Lower lobe of right lung (tissue), 2 donors: ENCODE measurements at regions not wholly inside any gene's neighbourhood (a gene's known extent, or its start where the extent isn't known, plus 50 kb on each side); places are given as distances from the start of the nearest gene placed in this dataset.

Source experiments
- ATAC-seq, 2 donors: fragments of 200-7000 bp; cut with Tn5 transposase; one replicate each; pipeline ENCODE4 v1.9.1; 2020 to 2022; ENCODE audit warnings: mild to moderate bottlenecking in 2 of 2, moderate library complexity in 2 of 2
- DNase-seq: peaks from one replicate; pipeline ENCODE4 v3.0.0-alpha.2; 2020
- H3K27ac ChIP-seq: fragments of 200-600 bp; one replicate; pipeline ENCODE4 v1.8.0; 2022
- H3K27me3 ChIP-seq: fragments of 200-600 bp; one replicate; pipeline ENCODE4 v1.8.0; 2022; ENCODE audit warnings: low read depth
- H3K36me3 ChIP-seq: fragments of 200-600 bp; one replicate; pipeline ENCODE4 v1.8.0; 2022; ENCODE audit warnings: mild to moderate bottlenecking
- H3K4me1 ChIP-seq: fragments of 200-600 bp; one replicate; pipeline ENCODE4 v1.8.0; 2022
- H3K4me3 ChIP-seq: fragments of 200-600 bp; one replicate; pipeline ENCODE4 v1.8.0; 2022; ENCODE audit warnings: mild to moderate bottlenecking
- H3K9me3 ChIP-seq: fragments of 200-600 bp; one replicate; pipeline ENCODE4 v1.8.0; 2022
- intact Hi-C: fragments of 100-400 bp; cut with DNase I; formaldehyde crosslinking; loops from one replicate; pipeline ENCODE4 v1.11.0; 2022
- TF ChIP-seq, protein P1 (sequence below): fragments of 200-600 bp; IDR thresholded peaks from one replicate; pipeline ENCODE4 v1.8.0; 2022; ENCODE audit warnings: antibody characterized with exemption, mild to moderate bottlenecking
- donor health status: DM: no; HTN: yes; CAD: no; lungs with severe emphysema.

DNA sequence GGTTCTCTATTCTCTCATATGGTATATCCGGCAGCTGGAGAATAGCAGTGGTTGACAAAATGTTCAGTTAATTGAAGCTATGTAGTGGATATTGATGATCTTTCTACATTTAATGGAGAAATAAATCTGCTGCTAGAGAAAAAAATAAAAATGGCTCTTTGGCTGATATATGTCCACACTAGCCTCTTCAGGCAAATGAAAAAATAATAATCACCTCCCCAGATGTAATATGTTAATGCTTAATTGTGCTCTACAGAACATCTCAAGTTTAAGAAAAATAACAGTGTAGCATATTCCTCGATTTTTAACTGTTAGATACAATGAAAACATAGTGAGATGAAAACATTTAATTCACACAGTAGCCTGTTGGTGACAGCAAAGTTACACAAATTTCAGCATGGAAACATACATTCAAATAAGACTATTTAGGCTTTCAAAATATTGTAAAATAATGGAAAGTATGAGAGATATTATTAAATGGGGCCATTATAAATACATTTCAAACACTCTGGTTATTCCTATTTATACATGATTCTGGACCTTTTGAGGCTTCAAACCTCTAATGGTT, 543.0 kb downstream of the MAT2B start:
- TF ChIP-seq, protein P1, sequence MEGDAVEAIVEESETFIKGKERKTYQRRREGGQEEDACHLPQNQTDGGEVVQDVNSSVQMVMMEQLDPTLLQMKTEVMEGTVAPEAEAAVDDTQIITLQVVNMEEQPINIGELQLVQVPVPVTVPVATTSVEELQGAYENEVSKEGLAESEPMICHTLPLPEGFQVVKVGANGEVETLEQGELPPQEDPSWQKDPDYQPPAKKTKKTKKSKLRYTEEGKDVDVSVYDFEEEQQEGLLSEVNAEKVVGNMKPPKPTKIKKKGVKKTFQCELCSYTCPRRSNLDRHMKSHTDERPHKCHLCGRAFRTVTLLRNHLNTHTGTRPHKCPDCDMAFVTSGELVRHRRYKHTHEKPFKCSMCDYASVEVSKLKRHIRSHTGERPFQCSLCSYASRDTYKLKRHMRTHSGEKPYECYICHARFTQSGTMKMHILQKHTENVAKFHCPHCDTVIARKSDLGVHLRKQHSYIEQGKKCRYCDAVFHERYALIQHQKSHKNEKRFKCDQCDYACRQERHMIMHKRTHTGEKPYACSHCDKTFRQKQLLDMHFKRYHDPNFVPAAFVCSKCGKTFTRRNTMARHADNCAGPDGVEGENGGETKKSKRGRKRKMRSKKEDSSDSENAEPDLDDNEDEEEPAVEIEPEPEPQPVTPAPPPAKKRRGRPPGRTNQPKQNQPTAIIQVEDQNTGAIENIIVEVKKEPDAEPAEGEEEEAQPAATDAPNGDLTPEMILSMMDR: no peak
- Histone ChIP-seq H3K4me1 (no peaks in the 10 kb centered on the region), H3K4me3 (no peak overlapping the region), H3K36me3 (no peaks in the 10 kb centered on the region), H3K27ac (no peak overlapping the region), H3K27me3 (no peaks in the 10 kb centered on the region), H3K9me3 (no peaks in the 10 kb centered on the region)
- no peak for ATAC-seq
- DNase-seq: no peak
- intact Hi-C loops: no loop called here

DNA sequence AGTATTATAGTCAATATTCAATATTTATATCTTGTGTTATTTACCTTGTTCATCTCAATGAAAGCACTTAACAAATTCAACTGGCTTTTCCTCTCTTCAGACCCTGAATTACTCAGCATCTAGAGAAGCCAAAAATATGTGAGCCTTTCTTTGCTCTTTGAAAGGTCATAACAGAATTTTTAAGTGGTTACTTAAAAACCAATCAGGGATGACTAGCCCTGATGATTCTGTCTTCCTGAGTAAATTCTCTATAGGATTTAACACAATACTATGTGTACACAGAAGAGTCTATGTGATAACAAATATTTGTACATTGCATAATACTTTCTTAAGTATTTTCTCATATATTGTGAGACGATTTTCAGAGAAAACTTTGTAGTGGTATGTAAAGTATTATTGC, 546.3 kb downstream of the MAT2B start:
- ATAC-seq (no peak), DNase-seq (no peak)
- no peaks in the 10 kb centered on the region for H3K27me3 ChIP-seq
- no peaks in the 10 kb centered on the region for H3K4me1 ChIP-seq
- H3K4me3 ChIP-seq: no peak overlapping the region
- intact Hi-C loops: no loop called here
- H3K9me3 ChIP-seq: no peaks in the 10 kb centered on the region
- no peaks in the 10 kb centered on the region for H3K36me3 ChIP-seq
- TF ChIP-seq, protein P1: no peak
- H3K27ac ChIP-seq: no peak overlapping the region

DNA sequence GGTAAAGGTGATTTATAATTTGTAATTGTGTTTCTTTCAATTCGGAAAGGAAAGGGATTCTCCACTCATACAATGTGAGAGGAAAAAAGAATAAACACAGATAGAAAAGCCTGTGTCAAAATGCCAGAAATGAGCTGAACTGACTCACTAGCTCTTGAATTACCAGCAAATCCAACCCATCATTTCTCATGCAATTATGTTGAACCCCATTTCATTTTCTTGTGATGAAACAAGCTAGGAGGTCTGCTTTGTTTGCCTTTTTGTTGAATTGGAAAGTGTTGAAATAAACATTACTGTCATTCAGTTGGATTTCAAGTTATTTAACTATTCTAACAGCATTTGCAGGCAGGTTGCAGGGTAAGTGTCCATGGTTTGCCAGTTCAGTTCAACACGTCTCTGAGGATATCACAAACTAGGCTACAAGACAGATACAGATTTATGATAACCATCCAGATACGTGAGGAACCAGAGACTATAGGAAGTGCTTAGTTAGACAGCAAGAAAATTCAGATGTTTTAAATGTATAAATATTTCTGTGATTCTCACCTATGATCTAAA, 547.2 kb downstream of the MAT2B start:
- intact Hi-C loops: no loop called here
- H3K9me3 ChIP-seq: no peaks in the 10 kb centered on the region
- no peaks in the 10 kb centered on the region for H3K27me3 ChIP-seq
- TF ChIP-seq, protein P1: no peak
- no peak overlapping the region for H3K4me3 ChIP-seq
- no peaks in the 10 kb centered on the region for H3K4me1 ChIP-seq
- DNase-seq (no peak), ATAC-seq (no peak)
- H3K27ac ChIP-seq: no peak overlapping the region
- no peaks in the 10 kb centered on the region for H3K36me3 ChIP-seq

DNA sequence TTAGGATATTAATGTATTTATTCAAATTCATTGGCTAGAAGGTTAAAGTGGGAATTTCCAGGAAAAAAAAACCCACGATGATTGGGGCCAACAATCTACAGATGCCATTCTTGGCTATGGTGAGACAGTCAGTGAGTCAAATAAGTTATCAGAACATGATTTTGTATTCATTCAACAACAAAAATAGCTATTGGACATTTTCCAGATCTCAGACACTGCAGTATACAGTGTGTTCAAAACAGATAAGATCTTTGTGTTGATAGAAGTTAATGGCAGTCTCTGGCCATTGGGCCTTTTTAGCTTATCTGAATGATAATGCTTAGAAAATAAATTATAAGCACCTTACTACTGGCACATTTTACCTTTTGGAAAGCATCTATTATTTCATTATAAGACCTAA, 547.7 kb downstream of the MAT2B start:
- Histone ChIP-seq H3K27ac (no peak overlapping the region), H3K9me3 (no peaks in the 10 kb centered on the region), H3K36me3 (no peaks in the 10 kb centered on the region), H3K4me3 (no peak overlapping the region), H3K27me3 (no peaks in the 10 kb centered on the region), H3K4me1 (no peaks in the 10 kb centered on the region)
- no peak for DNase-seq
- ATAC-seq: no peak
- TF ChIP-seq, protein P1: no peak
- intact Hi-C loops: no loop called here

DNA sequence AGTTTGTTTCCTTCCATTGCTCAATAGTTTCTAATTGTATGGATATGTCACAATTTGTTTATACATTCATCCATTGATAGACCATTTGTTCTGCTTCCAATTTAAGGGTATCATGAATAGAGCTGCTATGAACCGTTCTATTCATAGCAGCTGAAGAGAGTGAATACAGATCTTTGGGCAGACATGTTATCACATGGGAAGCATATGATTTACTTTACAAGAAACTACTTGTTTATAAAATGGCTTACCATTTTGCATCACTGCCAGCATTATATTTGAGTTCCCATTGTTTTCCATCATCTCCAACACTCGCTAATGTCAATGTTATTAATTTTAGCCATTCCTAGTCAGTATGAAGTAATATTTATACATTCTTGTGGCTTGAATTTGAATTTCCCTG, 549.0 kb downstream of the MAT2B start:
- intact Hi-C loops: no loop called here
- Histone ChIP-seq H3K27me3 (no peaks in the 10 kb centered on the region), H3K9me3 (no peaks in the 10 kb centered on the region), H3K4me3 (no peak overlapping the region), H3K36me3 (no peaks in the 10 kb centered on the region), H3K4me1 (no peaks in the 10 kb centered on the region), H3K27ac (no peak overlapping the region)
- DNase-seq (no peak), ATAC-seq (no peak)
- TF ChIP-seq, protein P1: no peak
